Endodermal cell (in vitro differentiated cells): ENCODE measurements at regions not wholly inside any gene's neighbourhood (a gene's known extent, or its start where the extent isn't known, plus 50 kb on each side); places are given as distances from the start of the nearest gene placed in this dataset.
"Not testable (repeated sequence)": the region's sequence is repeated elsewhere in the genome, so short reads cannot be mapped to it uniquely, and the experiment has no call there.

ENCODE experiments used
- DNase-seq: peaks from one replicate; pipeline ENCODE4 v3.0.0-alpha.2; 2017
- H3K27ac ChIP-seq: 2 replicates; pipeline ENCODE4 v1.5.1; 2013; ENCODE audit warnings: mild to moderate bottlenecking, low read depth, low read length, moderate library complexity
- H3K27me3 ChIP-seq: 2 replicates; pipeline ENCODE4 v1.6.1; 2013; ENCODE audit warnings: mild to moderate bottlenecking, low read length, moderate library complexity; ENCODE audit not compliant: insufficient read depth, control insufficient read depth, poor library complexity, severe bottlenecking
- H3K36me3 ChIP-seq: 2 replicates; pipeline ENCODE4 v1.7.0; 2013; ENCODE audit warnings: mild to moderate bottlenecking, low read length, moderate library complexity; ENCODE audit not compliant: control insufficient read depth, insufficient read depth
- H3K4me1 ChIP-seq: one replicate; pipeline ENCODE4 v1.7.0; 2013; ENCODE audit warnings: low read length; ENCODE audit not compliant: control insufficient read depth, insufficient read depth
- H3K4me3 ChIP-seq: 2 replicates; pipeline ENCODE4 v1.5.1; 2013; ENCODE audit warnings: mild to moderate bottlenecking, low read length, moderate library complexity
- H3K9ac ChIP-seq: 2 replicates; pipeline ENCODE4 v1.6.1; 2013; ENCODE audit warnings: mild to moderate bottlenecking, low read length, moderate library complexity; ENCODE audit not compliant: poor library complexity, severe bottlenecking; ENCODE audit errors: extremely low read depth
- H3K9me3 ChIP-seq: 2 replicates; pipeline ENCODE4 v1.6.1; 2013; ENCODE audit warnings: mild to moderate bottlenecking, low read length, moderate library complexity; ENCODE audit not compliant: control insufficient read depth
- H3K27ac Mint-ChIP-seq: 2 replicates; pipeline ENCODE4 v1.8.0; 2020; ENCODE audit warnings: mixed read lengths
- H3K27me3 Mint-ChIP-seq: 2 replicates; pipeline ENCODE4 v1.8.0; 2021; ENCODE audit warnings: mild to moderate bottlenecking, mixed read lengths; ENCODE audit not compliant: insufficient read depth
- H3K36me3 Mint-ChIP-seq: 2 replicates; pipeline ENCODE4 v1.8.0; 2020; ENCODE audit warnings: low read depth, mixed read lengths
- H3K4me1 Mint-ChIP-seq: 2 replicates; pipeline ENCODE4 v1.8.0; 2020; ENCODE audit warnings: mixed read lengths
- H3K4me3 Mint-ChIP-seq: 2 replicates; pipeline ENCODE4 v1.8.0; 2020; ENCODE audit warnings: mild to moderate bottlenecking, moderate library complexity, mixed read lengths
- H3K9me3 Mint-ChIP-seq: 2 replicates; pipeline ENCODE4 v1.8.0; 2020; ENCODE audit warnings: mild to moderate bottlenecking, mixed read lengths
- CTCF ChIP-seq: fragments of 200-600 bp; sonication (generic); conservative IDR thresholded peaks from 2 replicates; pipeline ENCODE4 v1.5.0; 2021; ENCODE audit warnings: antibody characterized with exemption, mild to moderate bottlenecking
- WGBS, 2 experiments: methylation state at CpG; one replicate each; pipeline versions ENCODE4 v1.1.5 to v1.1.7; 2013; ENCODE audit warnings: missing lambda C conversion rate in 2 of 2, mixed read lengths in 1 of 2; ENCODE audit not compliant: insufficient coverage in 1 of 2, insufficient read length in 1 of 2; 5-methylcytosine and 5-hydroxymethylcytosine counted together

GRCh38 chr3:124363476-124363875 is 366.8 kb upstream of the UMPS start:
- no peaks in the 10 kb centered on the region for H3K27me3 Mint-ChIP-seq
- peaks cover 9% of the 10 kb centered on the region for H3K9me3 Mint-ChIP-seq
- TF ChIP-seq CTCF, result no peak
- Histone ChIP-seq H3K27me3 (no peaks in the 10 kb centered on the region), H3K9ac (no peak overlapping the region), H3K36me3 (no peaks in the 10 kb centered on the region), H3K27ac (no peak overlapping the region), H3K4me1 (peaks cover 5% of the 10 kb centered on the region), H3K4me3 (no peak overlapping the region), H3K9me3 (no peaks in the 10 kb centered on the region)
- H3K27ac Mint-ChIP-seq, result no peak overlapping the region
- H3K4me3 Mint-ChIP-seq, result no peak overlapping the region
- no peak for DNase-seq
- no peaks in the 10 kb centered on the region for H3K36me3 Mint-ChIP-seq
- H3K4me1 Mint-ChIP-seq, result peaks cover 27% of the 10 kb centered on the region

GRCh38 chr3:124364317-124365020 is 365.8 kb upstream of the UMPS start:
- peaks cover 5% of the 10 kb centered on the region for H3K4me1 ChIP-seq
- peaks cover 2% of the 10 kb centered on the region for H3K36me3 Mint-ChIP-seq
- no peaks in the 10 kb centered on the region for H3K36me3 ChIP-seq
- no peak for DNase-seq
- H3K4me3 Mint-ChIP-seq, result no peak overlapping the region
- H3K4me3 ChIP-seq, result no peak overlapping the region
- no peaks in the 10 kb centered on the region for H3K27me3 Mint-ChIP-seq
- H3K9me3 ChIP-seq, result peaks cover 4% of the 10 kb centered on the region
- H3K9me3 Mint-ChIP-seq, result peaks cover 18% of the 10 kb centered on the region
- H3K27me3 ChIP-seq, result no peaks in the 10 kb centered on the region
- H3K27ac Mint-ChIP-seq, result peak overlapping the region; percentile 32
- peak overlapping the region; percentile 66 for H3K27ac ChIP-seq
- H3K4me1 Mint-ChIP-seq, result peaks cover 27% of the 10 kb centered on the region
- no peak for TF ChIP-seq CTCF
- 85 to 92% methylated on average over 2 of the region's 2 CpGs for WGBS, 2 experiments
- no peak overlapping the region for H3K9ac ChIP-seq

- not testable (repeated sequence) for H3K27me3 Mint-ChIP-seq, H3K9me3 ChIP-seq, H3K27ac ChIP-seq, H3K4me1 ChIP-seq, H3K9ac ChIP-seq, H3K4me3 Mint-ChIP-seq, DNase-seq, H3K4me3 ChIP-seq, H3K27me3 ChIP-seq, H3K36me3 Mint-ChIP-seq, H3K36me3 ChIP-seq, H3K27ac Mint-ChIP-seq
- WGBS, 2 experiments, result no CpG with 5 or more reads among the region's 27 CpGs
- Mint-ChIP-seq H3K4me1 (peaks cover 17% of the 10 kb centered on the region), H3K9me3 (peaks cover 21% of the 10 kb centered on the region)
Observed at GRCh38 chr3:124366655-124367054, 363.6 kb upstream of the UMPS start.

- DNase-seq, result peak; percentile 78
- H3K4me3 Mint-ChIP-seq, result no peak overlapping the region
- WGBS, 2 experiments, result 20 to 47% methylated on average over 1 to 3 of the region's 3 CpGs
Observed at GRCh38 chr3:124372775-124373174, 357.5 kb upstream of the UMPS start.

More at GRCh38 chr3:124372775-124373174, 357.5 kb upstream of the UMPS start:
- H3K4me3 ChIP-seq, result no peak overlapping the region
- H3K9ac ChIP-seq, result no peak overlapping the region
- H3K27me3 ChIP-seq, result no peaks in the 10 kb centered on the region
- H3K9me3 ChIP-seq, result peaks cover 8% of the 10 kb centered on the region
- H3K27me3 Mint-ChIP-seq, result no peaks in the 10 kb centered on the region
- no peak overlapping the region for H3K27ac ChIP-seq
- peaks cover 2% of the 10 kb centered on the region for H3K36me3 Mint-ChIP-seq
- peaks cover 16% of the 10 kb centered on the region for H3K9me3 Mint-ChIP-seq
- TF ChIP-seq CTCF, result no peak
- no peaks in the 10 kb centered on the region for H3K36me3 ChIP-seq
- H3K4me1 Mint-ChIP-seq, result peaks cover 9% of the 10 kb centered on the region
- H3K4me1 ChIP-seq, result no peaks in the 10 kb centered on the region
- peak overlapping the region; percentile 1 for H3K27ac Mint-ChIP-seq
